Activated naive CD4-positive, alpha-beta T cell treated with anti-CD3 and anti-CD28 coated beads for 36 hours (primary cell): ENCODE measurements at regions not wholly inside any gene's neighbourhood (a gene's known extent, or its start where the extent isn't known, plus 50 kb on each side); places are given as distances from the start of the nearest gene placed in this dataset.

Source experiments
- CTCF ChIA-PET: fragments of 350-600 bp; sonication (Branson Sonifier 250); formaldehyde crosslinking; loops from one replicate; lab custom pipeline; 2021; ENCODE audit warnings: antibody characterized with exemption; lab: Charles Lee
- DNase-seq: peaks from one replicate; pipeline ENCODE4 v3.0.0-alpha.2; 2020
- H3K27ac Mint-ChIP-seq: one replicate; pipeline ENCODE4 v1.8.0; 2021; ENCODE audit warnings: mild to moderate bottlenecking, mixed read lengths
- H3K27me3 Mint-ChIP-seq: one replicate; pipeline ENCODE4 v1.8.0; 2021; ENCODE audit warnings: low read depth, mixed read lengths
- H3K36me3 Mint-ChIP-seq: one replicate; pipeline ENCODE4 v1.8.0; 2021; ENCODE audit warnings: low read depth, mixed read lengths
- H3K4me1 Mint-ChIP-seq: one replicate; pipeline ENCODE4 v1.8.0; 2021; ENCODE audit warnings: low read depth, mixed read lengths
- H3K4me3 Mint-ChIP-seq: one replicate; pipeline ENCODE4 v1.8.0; 2021; ENCODE audit warnings: mild to moderate bottlenecking, moderate library complexity, mixed read lengths
- H3K9me3 Mint-ChIP-seq: one replicate; pipeline ENCODE4 v1.8.0; 2021; ENCODE audit warnings: mixed read lengths
- intact Hi-C: fragments of 100-400 bp; cut with micrococcal nuclease; formaldehyde crosslinking; loops from one replicate; pipeline ENCODE4 v1.15.1; 2023

DNA sequence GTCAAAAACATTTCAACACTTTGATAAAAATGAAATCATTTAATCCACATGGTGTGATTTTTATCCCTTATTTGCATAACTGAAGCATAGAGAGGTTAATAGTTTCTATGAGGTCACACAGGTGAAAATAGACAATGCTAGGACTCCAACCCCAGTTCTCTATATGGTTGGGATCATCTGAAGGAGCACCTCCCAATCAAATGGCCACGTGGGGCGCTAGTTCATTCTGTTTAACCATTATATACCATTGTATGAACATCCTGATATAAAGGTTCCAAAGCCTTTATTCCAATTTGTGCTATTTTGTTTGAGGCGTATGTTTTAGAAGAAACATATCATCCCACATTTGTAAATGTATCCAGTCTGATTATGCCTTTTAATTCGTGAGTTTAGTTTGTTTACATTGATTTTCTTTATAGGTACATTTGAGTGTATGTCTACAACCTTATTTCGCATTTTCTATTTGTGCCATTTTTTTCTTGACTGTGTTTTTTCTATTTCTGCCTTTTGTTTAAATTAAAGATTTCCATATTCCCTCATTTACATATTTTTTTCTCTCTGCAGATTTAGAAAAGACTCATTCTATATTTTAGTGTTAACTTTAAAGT is 1092.0 kb downstream of the MAT2B start:
- no peak overlapping the region for H3K27ac Mint-ChIP-seq
- H3K4me1 Mint-ChIP-seq, result no peaks in the 10 kb centered on the region
- no peak for DNase-seq
- no peak overlapping the region for H3K4me3 Mint-ChIP-seq
- CTCF ChIA-PET, result interaction anchor here (0.7 kb wide), 1 partner anchor 9 kb away, joined by 3 read pairs; no protein-coding TSS in a partner anchor
- H3K36me3 Mint-ChIP-seq, result no peaks in the 10 kb centered on the region
- H3K9me3 Mint-ChIP-seq, result peaks cover 5% of the 10 kb centered on the region
- intact Hi-C loops, result no loop called here
- H3K27me3 Mint-ChIP-seq, result no peaks in the 10 kb centered on the region

DNA sequence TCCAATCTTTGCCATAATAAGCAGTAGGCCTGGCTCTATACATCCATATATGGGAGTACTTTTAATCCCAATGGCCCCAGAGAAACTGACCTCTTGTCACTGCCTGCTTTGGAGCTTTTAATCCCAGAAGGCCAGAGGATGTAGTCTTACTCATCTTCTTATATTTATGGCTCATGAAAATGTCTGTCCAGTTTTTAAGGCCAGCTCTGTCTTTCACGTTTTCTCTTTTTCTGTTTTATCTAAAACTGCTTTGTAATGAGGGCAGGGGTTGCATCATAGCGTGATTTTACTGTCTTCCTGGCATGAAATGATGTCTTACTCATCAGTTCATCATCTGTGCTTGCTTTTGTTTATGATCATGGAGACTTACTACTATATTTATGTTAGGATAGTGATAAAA is 1094.9 kb downstream of the MAT2B start:
- Mint-ChIP-seq H3K36me3 (no peaks in the 10 kb centered on the region), H3K4me3 (no peak overlapping the region), H3K27me3 (no peaks in the 10 kb centered on the region), H3K9me3 (peaks cover 5% of the 10 kb centered on the region), H3K4me1 (no peaks in the 10 kb centered on the region), H3K27ac (no peak overlapping the region)
- intact Hi-C loops, result no loop called here
- no peak for DNase-seq
- CTCF ChIA-PET, result no interaction called here

DNA sequence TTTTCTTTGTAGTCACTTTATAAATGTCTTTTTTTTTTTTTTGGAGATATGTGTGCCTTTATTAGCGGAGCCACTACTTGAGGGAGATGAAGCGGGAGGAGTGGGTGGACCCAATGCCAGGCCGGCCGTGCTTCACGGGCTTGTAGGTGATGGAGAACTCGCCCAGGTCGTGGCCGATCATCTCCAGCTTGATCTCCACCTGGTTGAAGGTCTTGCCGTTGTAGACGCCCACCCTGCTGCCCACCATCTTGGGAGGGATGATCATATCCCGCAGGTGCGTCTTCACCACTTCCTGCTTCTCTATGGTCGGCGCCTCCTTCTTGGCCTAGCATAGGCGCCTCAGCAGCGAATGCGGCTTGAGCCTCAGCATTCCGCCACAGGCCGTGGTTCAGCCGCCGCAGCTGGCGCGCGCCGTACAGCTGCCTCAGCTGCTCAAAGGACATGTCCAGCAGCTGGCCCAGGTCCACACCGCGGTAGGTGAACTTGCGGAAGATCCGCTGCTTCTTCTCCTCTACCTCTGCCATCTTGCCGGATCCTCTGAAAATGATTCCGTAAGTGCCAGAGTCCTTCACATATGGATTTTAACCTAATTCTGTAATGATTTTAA is 1095.6 kb downstream of the MAT2B start:
- Mint-ChIP-seq H3K9me3 (peaks cover 5% of the 10 kb centered on the region), H3K27ac (no peak overlapping the region), H3K4me1 (no peaks in the 10 kb centered on the region), H3K27me3 (no peaks in the 10 kb centered on the region), H3K36me3 (no peaks in the 10 kb centered on the region), H3K4me3 (no peak overlapping the region)
- no peak for DNase-seq
- CTCF ChIA-PET, result no interaction called here
- intact Hi-C loops, result no loop called here

DNA sequence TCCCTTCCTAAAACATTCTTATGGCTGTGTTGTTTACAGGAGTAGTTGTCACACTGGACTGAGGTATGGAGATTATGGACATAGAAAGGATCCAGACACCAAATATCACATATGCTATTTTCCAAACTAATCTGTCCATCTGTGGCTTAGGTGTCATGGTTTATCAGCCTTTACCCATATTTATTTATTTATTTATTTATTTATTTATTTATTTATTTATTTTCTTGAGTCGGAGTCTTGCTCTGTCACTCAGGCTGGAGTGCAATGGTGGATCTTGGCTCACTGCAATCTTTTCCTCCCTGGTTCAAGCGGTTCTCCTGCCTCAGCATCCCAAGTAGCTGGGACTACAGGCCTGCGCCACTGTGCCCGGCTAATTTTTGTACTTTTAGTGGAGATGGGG is 1103.1 kb downstream of the MAT2B start:
- H3K27ac Mint-ChIP-seq, result no peak overlapping the region
- CTCF ChIA-PET, result no interaction called here
- H3K4me3 Mint-ChIP-seq, result no peak overlapping the region
- no peaks in the 10 kb centered on the region for H3K4me1 Mint-ChIP-seq
- intact Hi-C loops, result no loop called here
- H3K9me3 Mint-ChIP-seq, result peaks cover 3% of the 10 kb centered on the region
- DNase-seq, result no peak
- no peaks in the 10 kb centered on the region for H3K36me3 Mint-ChIP-seq
- H3K27me3 Mint-ChIP-seq, result no peaks in the 10 kb centered on the region

DNA sequence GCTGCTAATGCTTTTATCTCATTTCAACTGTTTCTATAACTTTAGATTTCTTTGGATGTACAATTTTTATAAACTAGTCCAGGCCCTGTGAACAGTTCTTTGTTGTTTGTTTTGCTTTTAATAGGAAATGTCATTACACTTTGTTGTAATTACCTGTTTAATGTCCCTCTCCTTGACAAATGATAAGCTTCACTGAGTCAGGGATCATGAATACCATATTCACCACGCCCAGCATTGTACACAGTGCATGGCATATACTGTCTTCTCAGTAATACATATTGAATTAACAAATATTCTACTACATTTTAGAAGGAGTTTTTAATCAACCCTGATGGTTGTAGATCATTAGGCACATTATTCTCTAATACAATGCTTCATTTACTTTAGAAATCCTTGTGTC is 1105.0 kb downstream of the MAT2B start:
- Mint-ChIP-seq H3K27ac (no peak overlapping the region), H3K36me3 (no peaks in the 10 kb centered on the region), H3K4me1 (no peaks in the 10 kb centered on the region), H3K4me3 (no peak overlapping the region), H3K9me3 (peaks cover 3% of the 10 kb centered on the region), H3K27me3 (no peaks in the 10 kb centered on the region)
- CTCF ChIA-PET, result interaction anchor here (0.5 kb wide), 1 partner anchor 326 kb away, joined by 4 read pairs; no protein-coding TSS in a partner anchor
- intact Hi-C loops, result no loop called here
- no peak for DNase-seq

DNA sequence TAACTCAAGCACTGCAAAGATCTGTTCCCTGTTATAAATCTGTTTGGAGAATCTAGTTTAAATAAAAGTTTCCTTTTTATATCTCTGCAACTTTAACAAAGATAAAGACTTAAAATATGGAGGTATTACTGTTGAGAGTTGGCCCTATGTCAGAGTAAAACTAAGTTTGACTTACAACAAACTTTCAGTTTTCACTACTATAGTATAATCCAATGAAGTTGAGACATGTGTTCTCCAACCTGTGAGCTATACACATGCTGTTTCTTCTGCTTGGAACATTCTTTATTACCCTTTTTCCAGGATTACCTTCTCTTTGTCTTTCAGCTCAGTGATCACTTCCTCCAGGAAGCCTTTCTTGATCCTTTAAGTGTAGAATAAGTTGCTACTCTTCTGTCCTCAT is 1109.3 kb downstream of the MAT2B start:
- no peak overlapping the region for H3K27ac Mint-ChIP-seq
- intact Hi-C loops, result no loop called here
- H3K36me3 Mint-ChIP-seq, result no peaks in the 10 kb centered on the region

DNA sequence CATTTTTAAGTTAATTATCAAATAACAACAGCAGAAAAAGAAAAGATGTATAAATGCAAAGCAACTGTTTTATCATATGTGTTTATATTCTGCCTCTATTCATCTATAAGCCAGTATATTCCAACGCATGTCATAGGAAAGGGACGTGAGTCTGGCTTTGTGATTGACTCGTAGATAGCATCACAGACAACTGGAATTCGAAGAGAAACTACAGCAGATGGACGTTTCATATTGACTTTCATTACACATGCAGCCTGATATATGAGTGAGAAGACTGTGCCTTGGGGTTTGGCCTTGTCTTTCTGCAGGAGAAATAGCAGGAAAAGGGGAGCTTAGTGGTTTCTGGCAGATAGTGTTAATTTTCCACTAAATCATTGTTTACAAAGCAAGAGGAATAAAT is 1111.9 kb downstream of the MAT2B start:
- Mint-ChIP-seq H3K4me1 (no peaks in the 10 kb centered on the region), H3K27ac (no peak overlapping the region), H3K27me3 (no peaks in the 10 kb centered on the region), H3K36me3 (no peaks in the 10 kb centered on the region), H3K4me3 (no peak overlapping the region), H3K9me3 (peaks cover 3% of the 10 kb centered on the region)
- CTCF ChIA-PET, result no interaction called here
- intact Hi-C loops, result no loop called here
- DNase-seq, result no peak

More for the DNA sequence above, 1109.3 kb downstream of the MAT2B start:
- H3K4me3 Mint-ChIP-seq, result no peak overlapping the region
- no peaks in the 10 kb centered on the region for H3K27me3 Mint-ChIP-seq
- DNase-seq, result no peak
- H3K4me1 Mint-ChIP-seq, result no peaks in the 10 kb centered on the region
- CTCF ChIA-PET, result no interaction called here
- H3K9me3 Mint-ChIP-seq, result no peaks in the 10 kb centered on the region

DNA sequence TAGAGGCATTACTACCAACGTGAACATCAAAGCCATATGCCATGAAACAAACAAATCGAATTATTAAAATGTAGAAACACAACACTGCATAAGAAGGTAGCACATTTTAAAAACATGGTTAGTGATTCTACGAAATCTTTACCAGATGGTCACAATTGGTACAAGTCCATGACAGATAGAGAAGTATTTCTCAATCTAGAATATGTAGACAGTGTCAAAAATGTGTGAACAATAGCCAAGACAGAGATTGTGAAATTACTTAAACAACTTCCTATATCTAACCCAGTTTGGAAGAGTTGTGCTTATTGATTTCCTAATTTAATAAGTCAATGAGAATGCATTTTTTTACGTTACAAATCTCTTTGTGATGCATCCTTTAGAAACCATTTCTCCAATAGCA is 1121.6 kb downstream of the MAT2B start:
- no peak for DNase-seq
- no peak overlapping the region for H3K4me3 Mint-ChIP-seq
- CTCF ChIA-PET, result no interaction called here
- H3K27ac Mint-ChIP-seq, result no peak overlapping the region
- peaks cover 3% of the 10 kb centered on the region for H3K9me3 Mint-ChIP-seq
- intact Hi-C loops, result no loop called here
- H3K27me3 Mint-ChIP-seq, result no peaks in the 10 kb centered on the region
- H3K4me1 Mint-ChIP-seq, result no peaks in the 10 kb centered on the region
- H3K36me3 Mint-ChIP-seq, result no peaks in the 10 kb centered on the region

DNA sequence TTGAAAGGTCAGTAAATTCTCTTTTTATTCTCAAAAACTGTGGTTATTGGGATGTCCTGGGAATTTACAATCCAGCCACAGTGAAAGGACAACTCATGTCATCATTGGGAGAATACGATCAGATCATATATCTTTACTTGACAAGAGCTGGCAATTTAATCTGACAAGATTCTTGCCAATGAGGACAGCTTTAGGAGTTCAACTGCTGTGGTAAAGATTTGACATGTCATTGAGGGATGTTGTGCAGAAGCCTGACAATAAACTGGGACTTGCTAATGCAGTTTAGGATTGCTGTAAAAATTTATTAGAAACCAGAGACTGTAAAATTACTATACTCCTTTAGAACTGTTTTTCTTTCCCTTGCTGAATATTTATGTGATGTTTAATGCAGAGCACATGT is 1131.0 kb downstream of the MAT2B start:
- no peak overlapping the region for H3K27ac Mint-ChIP-seq
- H3K9me3 Mint-ChIP-seq, result peaks cover 3% of the 10 kb centered on the region
- CTCF ChIA-PET, result no interaction called here
- no peaks in the 10 kb centered on the region for H3K4me1 Mint-ChIP-seq
- no peak for DNase-seq
- H3K36me3 Mint-ChIP-seq, result no peaks in the 10 kb centered on the region
- H3K4me3 Mint-ChIP-seq, result no peak overlapping the region
- intact Hi-C loops, result no loop called here
- no peaks in the 10 kb centered on the region for H3K27me3 Mint-ChIP-seq

DNA sequence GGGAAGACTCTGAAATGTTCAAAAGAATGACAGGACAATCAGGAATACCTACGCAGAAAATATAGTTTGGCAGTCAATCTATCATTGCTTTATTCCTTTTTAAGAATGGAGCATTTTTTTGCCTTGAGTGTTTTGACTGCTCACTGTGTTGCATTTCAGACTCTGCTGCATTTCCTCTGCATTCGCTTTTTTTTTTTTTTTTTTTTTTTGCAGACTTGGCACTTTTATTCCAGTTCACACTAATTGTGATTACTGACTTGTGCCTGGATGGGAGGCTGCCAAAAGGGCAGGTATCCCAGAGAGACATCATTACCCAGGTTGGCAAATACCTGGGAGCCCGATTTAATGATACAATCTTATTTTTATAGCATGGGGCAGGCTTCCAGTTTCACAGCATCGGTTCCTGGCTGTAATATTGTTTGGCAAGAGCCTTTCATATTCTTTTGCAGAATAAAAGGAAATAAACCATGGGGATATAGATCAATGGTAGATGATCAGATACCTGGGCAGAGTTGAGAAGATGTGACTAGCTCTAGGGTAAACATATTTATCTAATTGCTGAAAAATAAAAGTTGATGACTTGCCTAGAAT is 1132.6 kb downstream of the MAT2B start:
- H3K27ac Mint-ChIP-seq, result no peak overlapping the region
- CTCF ChIA-PET, result no interaction called here
- no peak for DNase-seq
- H3K27me3 Mint-ChIP-seq, result no peaks in the 10 kb centered on the region
- H3K36me3 Mint-ChIP-seq, result no peaks in the 10 kb centered on the region
- no peak overlapping the region for H3K4me3 Mint-ChIP-seq
- H3K4me1 Mint-ChIP-seq, result no peaks in the 10 kb centered on the region
- intact Hi-C loops, result no loop called here
- H3K9me3 Mint-ChIP-seq, result peaks cover 3% of the 10 kb centered on the region

DNA sequence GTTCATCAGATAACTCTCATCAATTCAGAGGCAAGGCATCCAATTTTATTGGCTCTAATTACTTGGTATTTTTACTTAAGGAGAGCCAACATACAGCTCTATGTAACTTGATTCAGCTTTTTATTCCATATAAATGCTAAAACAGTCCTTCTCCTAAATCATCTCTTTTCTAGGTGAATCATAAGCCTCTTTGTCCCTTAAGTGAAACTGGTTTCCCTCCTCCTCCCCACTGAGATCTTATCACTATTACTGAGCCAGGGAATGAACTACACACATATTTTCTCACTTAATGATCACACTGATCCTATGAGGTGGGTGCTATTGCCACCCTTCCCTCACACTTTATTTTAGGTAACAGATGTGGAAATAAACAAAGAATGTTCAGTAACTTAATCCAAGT is 1143.8 kb downstream of the MAT2B start:
- H3K4me1 Mint-ChIP-seq, result no peaks in the 10 kb centered on the region
- intact Hi-C loops, result no loop called here

DNA sequence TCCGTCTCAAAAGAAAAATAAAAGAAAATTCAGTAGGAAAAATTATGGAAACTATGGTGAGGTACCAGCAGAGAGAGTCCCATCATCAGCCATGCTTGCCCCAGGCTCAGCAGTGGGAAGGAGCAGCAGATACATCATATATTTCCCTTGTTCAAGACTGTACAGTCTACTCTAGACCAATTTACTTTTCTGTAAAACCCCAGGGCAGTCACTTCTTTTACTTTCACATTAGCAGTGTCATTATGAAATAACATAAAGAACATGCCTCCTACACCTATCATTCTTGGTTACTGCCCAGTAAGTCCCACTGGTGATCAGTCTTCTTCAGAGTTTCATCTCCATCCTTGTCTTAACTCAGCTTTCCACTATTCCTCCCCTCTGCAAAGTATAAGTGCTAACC is 1145.0 kb downstream of the MAT2B start:
- H3K4me3 Mint-ChIP-seq, result no peak overlapping the region
- peaks cover 5% of the 10 kb centered on the region for H3K9me3 Mint-ChIP-seq
- CTCF ChIA-PET, result no interaction called here
- H3K27me3 Mint-ChIP-seq, result no peaks in the 10 kb centered on the region
- intact Hi-C loops, result no loop called here
- no peaks in the 10 kb centered on the region for H3K4me1 Mint-ChIP-seq
- no peak overlapping the region for H3K27ac Mint-ChIP-seq
- DNase-seq, result no peak
- no peaks in the 10 kb centered on the region for H3K36me3 Mint-ChIP-seq

More for the DNA sequence above, 1143.8 kb downstream of the MAT2B start:
- CTCF ChIA-PET, result no interaction called here
- DNase-seq, result no peak
- peaks cover 8% of the 10 kb centered on the region for H3K9me3 Mint-ChIP-seq
- no peaks in the 10 kb centered on the region for H3K27me3 Mint-ChIP-seq
- H3K27ac Mint-ChIP-seq, result no peak overlapping the region
- H3K4me3 Mint-ChIP-seq, result no peak overlapping the region
- H3K36me3 Mint-ChIP-seq, result no peaks in the 10 kb centered on the region
